ENCODE measurements at regions not wholly inside any gene's neighbourhood (a gene's known extent, or its start where the extent isn't known, plus 50 kb on each side); places are given as distances from the start of the nearest gene placed in this dataset.

DNA sequence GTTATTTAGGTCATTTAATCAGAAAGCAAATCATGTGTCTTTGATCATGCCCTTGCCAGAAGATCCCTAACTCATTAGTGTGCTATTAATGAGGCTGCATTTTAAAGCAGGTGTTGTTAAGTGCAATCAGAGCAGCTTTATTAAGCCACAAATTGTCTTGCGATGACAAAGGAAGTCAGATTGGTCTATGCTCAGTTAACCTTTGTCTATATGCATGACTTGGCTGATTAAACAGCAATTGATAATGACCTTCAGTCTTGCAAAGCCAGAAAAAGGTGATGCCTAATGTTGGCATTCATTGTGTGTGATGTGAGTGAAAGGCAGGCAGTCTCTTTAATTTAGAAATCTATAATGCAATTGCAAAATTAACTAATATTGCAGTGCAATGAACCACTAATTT is 166.9 kb downstream of the RND3 start:
- TF ChIP-seq EP300 (IDR thresholded peaks at IDR 0.05), result no peak
- TF ChIP-seq POLR2AphosphoS5 (IDR thresholded peaks at IDR 0.05), result no peak
- no peak for TF ChIP-seq POLR2A (IDR thresholded peaks at IDR 0.05)
- TF ChIP-seq CTCF (IDR thresholded peaks at IDR 0.05), result no peak
- Histone ChIP-seq H3K9me3 (peaks cover 2% of the 10 kb centered on the region), H3K27me3 (no peaks in the 10 kb centered on the region), H3K4me1 (no peaks in the 10 kb centered on the region), H3K27ac (no peak overlapping the region), H3K36me3 (no peaks in the 10 kb centered on the region), H3K4me3 (no peak overlapping the region)
- 86% methylated on average over 1 of the region's 1 CpG for WGBS
- DNase-seq (ENCODE audit: low spot score in 2 of 2), result no peak

DNA sequence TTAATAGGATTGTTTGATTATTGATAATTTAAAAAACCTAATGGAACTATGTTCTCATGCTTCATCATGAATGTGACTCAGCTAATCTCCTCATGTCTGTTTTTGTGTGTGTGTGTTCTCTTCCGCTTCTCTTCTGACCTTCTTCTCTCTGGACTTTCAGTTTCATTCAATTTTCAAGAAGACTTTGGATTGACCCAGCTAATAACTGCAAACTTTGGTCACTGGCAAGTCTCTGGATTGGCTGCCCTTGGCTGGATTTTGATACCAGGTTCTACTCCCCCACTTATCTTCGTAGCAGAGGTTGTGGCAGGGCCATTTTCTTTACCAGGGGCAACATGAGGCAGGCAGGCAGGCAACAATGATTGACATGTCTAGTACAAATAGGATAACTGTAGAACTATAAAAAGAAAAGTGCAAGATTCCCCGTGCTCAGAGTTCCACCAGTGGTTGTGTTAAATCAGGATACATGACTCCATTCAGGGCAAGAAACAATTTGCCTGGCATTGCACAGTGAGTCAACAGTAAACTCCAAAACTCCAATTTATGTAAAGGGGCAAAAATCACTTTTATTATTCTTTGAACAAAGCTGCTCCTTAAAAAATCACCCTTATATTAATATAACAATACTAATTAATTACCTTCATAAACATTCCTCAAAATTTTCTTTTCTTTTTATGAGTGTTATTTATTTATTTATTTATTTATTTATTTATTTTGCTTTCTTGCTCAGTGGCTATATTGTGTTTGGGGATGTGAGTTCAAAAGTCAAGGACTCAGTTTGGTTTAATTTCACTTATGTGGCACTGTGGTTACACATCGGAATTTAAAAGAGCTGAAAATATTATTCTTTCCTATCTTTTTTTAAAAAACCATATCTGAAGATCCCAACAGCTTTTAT is 167.6 kb downstream of the RND3 start:
- no peak for DNase-seq (ENCODE audit: low spot score in 2 of 2)
- no peak overlapping the region for H3K27ac ChIP-seq
- H3K9me3 ChIP-seq, result peaks cover 9% of the 10 kb centered on the region
- TF ChIP-seq POLR2AphosphoS5 (IDR thresholded peaks at IDR 0.05), result no peak
- no peak for TF ChIP-seq POLR2A (IDR thresholded peaks at IDR 0.05)
- TF ChIP-seq CTCF (IDR thresholded peaks at IDR 0.05), result no peak
- TF ChIP-seq EP300 (IDR thresholded peaks at IDR 0.05), result no peak
- WGBS, result 84% methylated on average over 4 of the region's 4 CpGs
- no peaks in the 10 kb centered on the region for H3K4me1 ChIP-seq
- H3K27me3 ChIP-seq, result no peaks in the 10 kb centered on the region
- H3K36me3 ChIP-seq, result no peaks in the 10 kb centered on the region
- no peak overlapping the region for H3K4me3 ChIP-seq

- Histone ChIP-seq H3K36me3 (no peaks in the 10 kb centered on the region), H3K27ac (no peak overlapping the region), H3K27me3 (no peaks in the 10 kb centered on the region), H3K4me3 (no peak overlapping the region), H3K9me3 (peaks cover 9% of the 10 kb centered on the region), H3K4me1 (no peaks in the 10 kb centered on the region)
- no peak for DNase-seq (ENCODE audit: low spot score in 2 of 2)
- TF ChIP-seq POLR2AphosphoS5 (IDR thresholded peaks at IDR 0.05), result no peak
- no peak for TF ChIP-seq CTCF (IDR thresholded peaks at IDR 0.05)
- TF ChIP-seq POLR2A (IDR thresholded peaks at IDR 0.05), result no peak
- TF ChIP-seq EP300 (IDR thresholded peaks at IDR 0.05), result no peak
- 93% methylated on average over 4 of the region's 4 CpGs for WGBS
These were observed 168.4 kb downstream of the RND3 start for GRCh38 chr2:150319085-150319484.

DNA sequence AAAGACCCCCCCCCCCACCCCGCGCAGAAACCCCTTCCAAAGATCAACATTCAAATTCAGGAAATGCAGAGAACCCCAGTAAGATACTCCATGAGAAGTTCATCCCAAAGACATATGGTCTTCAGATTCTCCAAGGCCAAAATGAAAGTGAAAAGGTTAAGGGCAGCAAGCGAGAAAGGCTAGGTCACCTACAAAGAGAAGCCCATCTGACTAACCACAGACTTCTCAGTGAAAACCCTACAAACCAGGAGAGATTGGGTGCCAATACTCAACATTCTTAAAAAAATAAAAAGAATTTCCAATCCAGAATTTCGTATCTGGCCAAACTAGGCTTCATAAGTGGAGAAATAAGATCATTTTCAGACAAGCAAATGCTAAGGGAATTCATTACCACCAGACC is 175.2 kb downstream of the RND3 start:
- Histone ChIP-seq H3K9me3 (peaks cover 9% of the 10 kb centered on the region), H3K4me3 (no peak overlapping the region), H3K36me3 (no peaks in the 10 kb centered on the region), H3K4me1 (no peaks in the 10 kb centered on the region), H3K27ac (no peak overlapping the region), H3K27me3 (no peaks in the 10 kb centered on the region)
- 92% methylated on average over 4 of the region's 4 CpGs for WGBS
- no peak for DNase-seq (ENCODE audit: low spot score in 2 of 2)
- TF ChIP-seq EP300 (IDR thresholded peaks at IDR 0.05) (no peak), POLR2AphosphoS5 (IDR thresholded peaks at IDR 0.05) (no peak), POLR2A (IDR thresholded peaks at IDR 0.05) (no peak), CTCF (IDR thresholded peaks at IDR 0.05) (no peak)

- no peak for TF ChIP-seq CTCF (IDR thresholded peaks at IDR 0.05)
- TF ChIP-seq EP300 (IDR thresholded peaks at IDR 0.05), result no peak
- no peak for TF ChIP-seq POLR2A (IDR thresholded peaks at IDR 0.05)
- no peak for TF ChIP-seq POLR2AphosphoS5 (IDR thresholded peaks at IDR 0.05)
- Histone ChIP-seq H3K4me1 (no peaks in the 10 kb centered on the region), H3K9me3 (no peaks in the 10 kb centered on the region), H3K27ac (no peak overlapping the region), H3K36me3 (no peaks in the 10 kb centered on the region), H3K4me3 (no peak overlapping the region), H3K27me3 (no peaks in the 10 kb centered on the region)
- no peak for DNase-seq (ENCODE audit: low spot score in 2 of 2)
- 47% methylated on average over 3 of the region's 3 CpGs for WGBS
These were observed 178.0 kb downstream of the RND3 start for GRCh38 chr2:150309311-150310080.

All from suprapubic skin (tissue), 4 donors.